Transverse colon (tissue), 4 donors: ENCODE measurements at regions not wholly inside any gene's neighbourhood (a gene's known extent, or its start where the extent isn't known, plus 50 kb on each side); places are given as distances from the start of the nearest gene placed in this dataset.

ENCODE experiments used
- CTCF ChIP-seq, 5 experiments: fragments of 200-600 bp in 3 of 5; fragments of 450-650 bp in 2 of 5; sonication (generic) in 3 of 5; IDR thresholded peaks; 1 replicate in 2 of 5; 2 replicates in 3 of 5; pipeline ENCODE4 v1.5.1; 2016 to 2017; ENCODE audit warnings: antibody characterized with exemption in 5 of 5, inconsistent platforms in 3 of 5, mild to moderate bottlenecking in 2 of 5, moderate library complexity in 1 of 5
- EP300 ChIP-seq: sonication (generic); formaldehyde crosslinking; IDR thresholded peaks from one replicate; pipeline ENCODE4 v1.6.1; 2017; ENCODE audit warnings: antibody characterized with exemption, low read depth
- POLR2A ChIP-seq: fragments of 450-650 bp; IDR thresholded peaks from one replicate; pipeline ENCODE4 v1.6.1; 2016; ENCODE audit warnings: antibody characterized with exemption, mild to moderate bottlenecking, moderate library complexity
- POLR2AphosphoS5 ChIP-seq, 3 donors: sonication (generic); formaldehyde crosslinking; IDR thresholded peaks; one replicate each; pipeline ENCODE4 v1.6.1; 2016; ENCODE audit warnings: antibody characterized with exemption in 3 of 3

GRCh38 chr6:81832304-81832703, 79.8 kb upstream of the TENT5A start:
- TF ChIP-seq CTCF (IDR thresholded peaks at IDR 0.05) = no peak
- no peak for TF ChIP-seq POLR2A
- TF ChIP-seq POLR2AphosphoS5 (IDR thresholded peaks at IDR 0.05) = no peak
- TF ChIP-seq EP300 = no peak
